Natural killer cell treated with Interleukin-12 subunit alpha and Interleukin-12 subunit beta and Interleukin-15 and Interleukin-18, amount 100 ng/mL, for 72 hours (primary cell): ENCODE measurements at regions not wholly inside any gene's neighbourhood (a gene's known extent, or its start where the extent isn't known, plus 50 kb on each side); places are given as distances from the start of the nearest gene placed in this dataset.

Experiments used
- ATAC-seq, 2 donors: fragments of 150-1000 bp; cut with Tn5 transposase in 1 of 2; sonication (Bioruptor Pico), chemical (Tn5 transposase) in 1 of 2; 2 replicates each; pipeline ENCODE4 v1.10.0; 2021
- DNase-seq: peaks from one replicate; pipeline ENCODE4 v3.0.0; 2022; ENCODE audit warnings: low spot score
- H3K27ac Mint-ChIP-seq, 2 donors: 1 replicate in 1 of 2; 2 replicates in 1 of 2; pipeline ENCODE4 v1.8.0; 2022; ENCODE audit warnings: mixed read lengths in 2 of 2, mild to moderate bottlenecking in 1 of 2, moderate library complexity in 1 of 2
- H3K27me3 Mint-ChIP-seq, 2 donors: 1 replicate in 1 of 2; 2 replicates in 1 of 2; pipeline ENCODE4 v1.8.0; 2022; ENCODE audit warnings: mixed read lengths in 2 of 2
- H3K36me3 Mint-ChIP-seq: one replicate; pipeline ENCODE4 v1.8.0; 2022; ENCODE audit warnings: mixed read lengths
- H3K4me1 Mint-ChIP-seq, 2 donors: 1 replicate in 1 of 2; 2 replicates in 1 of 2; pipeline ENCODE4 v1.8.0; 2022; ENCODE audit warnings: low read depth in 2 of 2, mixed read lengths in 2 of 2, mild to moderate bottlenecking in 1 of 2
- H3K4me3 Mint-ChIP-seq: one replicate; pipeline ENCODE4 v1.8.0; 2022; ENCODE audit warnings: mixed read lengths
- H3K9me3 Mint-ChIP-seq: 2 replicates; pipeline ENCODE4 v1.8.0; 2022; ENCODE audit warnings: mixed read lengths

DNA sequence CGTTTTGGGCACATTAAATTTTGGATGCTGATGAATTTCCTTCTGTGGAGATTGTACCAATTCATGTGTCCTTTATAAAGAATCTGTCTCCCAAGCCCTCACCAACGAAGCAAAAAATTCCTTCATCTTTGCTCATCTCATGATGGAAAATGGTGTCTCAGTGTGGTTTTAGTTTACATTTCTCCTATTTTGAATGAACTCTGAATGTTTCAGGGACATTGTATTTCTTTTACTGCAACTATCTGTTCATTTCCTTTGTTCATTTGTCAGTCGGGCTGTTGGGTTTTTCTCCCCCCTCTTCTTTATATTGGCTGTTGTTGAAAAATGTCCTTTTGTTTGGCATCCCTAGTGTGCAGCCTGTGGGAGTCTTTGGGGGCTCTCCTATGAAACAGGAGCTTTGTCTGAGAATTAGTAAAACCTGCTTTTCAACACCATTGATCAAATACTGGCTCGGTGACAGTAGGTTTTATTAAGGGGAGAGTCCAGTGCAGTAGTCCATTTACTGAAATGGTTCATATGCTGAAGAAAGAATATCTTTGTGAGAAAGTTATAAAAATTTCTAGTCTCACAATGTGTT, 91.3 kb upstream of the C1QTNF9B start:
- peaks cover 0 to 7% of the 10 kb centered on the region in 2 donors for H3K4me1 Mint-ChIP-seq
- no peak overlapping the region for H3K4me3 Mint-ChIP-seq
- no peak overlapping the region for H3K27ac Mint-ChIP-seq
- no peak for DNase-seq
- H3K36me3 Mint-ChIP-seq, result no peaks in the 10 kb centered on the region
- no peaks in the 10 kb centered on the region for H3K9me3 Mint-ChIP-seq
- no peak for ATAC-seq
- H3K27me3 Mint-ChIP-seq, result peaks cover 11 to 20% of the 10 kb centered on the region in 2 donors

DNA sequence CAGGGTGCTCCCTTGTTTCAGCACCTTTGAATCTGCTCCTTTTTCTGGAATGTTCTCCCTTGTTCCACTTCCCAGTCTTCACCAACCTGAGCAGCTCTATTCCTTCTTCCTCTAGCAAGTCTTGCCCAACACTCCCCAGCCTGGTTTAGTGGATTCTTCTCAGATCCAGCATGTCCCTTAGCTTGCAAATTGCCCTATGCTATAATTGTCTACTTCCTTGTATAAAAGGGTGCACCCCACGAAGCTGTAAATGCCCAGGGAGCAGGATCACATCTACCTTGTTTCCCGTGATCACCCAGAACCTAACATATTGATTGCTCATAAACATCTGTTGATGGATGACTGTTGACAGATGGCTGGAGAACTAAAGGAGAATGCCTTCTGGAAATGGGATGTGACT, 93.2 kb upstream of the C1QTNF9B start:
- H3K27ac Mint-ChIP-seq, result no peak overlapping the region
- no peak overlapping the region for H3K4me3 Mint-ChIP-seq
- H3K9me3 Mint-ChIP-seq, result no peaks in the 10 kb centered on the region
- peaks cover 11 to 20% of the 10 kb centered on the region in 2 donors for H3K27me3 Mint-ChIP-seq
- H3K36me3 Mint-ChIP-seq, result no peaks in the 10 kb centered on the region
- peaks cover 7 to 16% of the 10 kb centered on the region in 2 donors for H3K4me1 Mint-ChIP-seq
- ATAC-seq, result no peak
- DNase-seq, result no peak

DNA sequence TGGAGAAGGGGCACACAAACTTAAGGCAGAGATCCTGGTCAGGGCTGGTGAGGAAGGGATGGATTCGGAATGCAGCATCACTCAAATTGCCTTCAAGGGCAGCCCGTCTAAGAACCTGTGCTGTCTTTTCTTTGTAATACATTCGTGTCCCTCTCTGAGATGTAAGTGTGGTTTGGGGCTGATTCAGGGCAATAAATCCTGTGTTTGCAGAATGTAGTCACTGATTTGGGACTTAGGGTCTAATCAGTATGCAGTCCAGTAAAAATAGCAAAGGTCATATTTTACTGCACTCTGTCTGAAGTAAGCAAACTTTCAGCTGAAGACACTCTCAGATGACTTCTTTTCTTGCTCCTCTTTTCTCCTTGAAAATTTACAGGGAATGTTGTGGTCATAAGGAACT, 93.8 kb upstream of the C1QTNF9B start:
- H3K4me3 Mint-ChIP-seq, result no peak overlapping the region
- DNase-seq, result no peak

DNA sequence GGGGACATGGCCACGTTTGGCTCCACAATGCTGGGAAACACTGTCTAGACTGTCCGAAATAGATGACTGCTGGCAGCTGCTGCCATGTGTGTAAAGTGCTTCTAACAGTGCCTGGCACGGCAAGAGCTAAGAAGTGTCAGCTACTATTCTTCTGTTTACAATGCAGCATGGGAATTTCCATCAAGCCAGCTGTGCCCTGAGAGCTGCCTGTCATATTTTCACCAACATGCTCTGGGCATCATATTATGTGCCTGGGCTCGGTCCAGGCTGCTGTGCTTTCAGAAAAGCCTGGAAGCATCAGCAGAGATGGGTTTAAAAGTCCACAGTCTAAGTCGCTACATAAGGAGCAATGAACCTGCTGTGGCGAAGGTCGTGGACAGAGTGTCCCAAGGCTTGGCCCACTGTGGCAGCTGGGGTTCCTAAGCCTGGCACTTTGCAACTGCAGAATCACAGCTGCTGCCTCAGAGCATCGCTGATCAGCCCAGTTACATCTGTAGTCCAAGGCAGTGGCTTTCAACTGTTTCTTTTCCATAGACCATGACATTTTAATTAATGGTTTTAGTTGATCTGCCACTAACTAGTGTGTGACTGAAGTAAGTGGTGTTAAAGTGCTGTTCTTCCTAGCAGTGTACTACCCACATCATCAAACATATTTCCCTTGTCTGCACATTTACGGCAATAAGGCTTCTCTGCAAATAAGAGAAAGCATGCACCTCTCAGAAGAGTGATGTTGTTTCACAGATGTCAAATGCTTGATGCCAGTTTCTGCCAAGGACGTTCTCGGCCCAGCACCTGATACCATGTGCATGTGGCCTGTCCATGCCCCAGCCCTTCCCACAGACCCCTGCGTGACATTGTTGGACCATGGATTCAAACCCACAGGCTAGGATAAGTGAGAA, 95.7 kb upstream of the C1QTNF9B start:
- no peak overlapping the region for H3K4me3 Mint-ChIP-seq
- no peak overlapping the region for H3K27ac Mint-ChIP-seq
- no peak for DNase-seq
- H3K27me3 Mint-ChIP-seq, result peaks cover 11 to 20% of the 10 kb centered on the region in 2 donors
- no peaks in the 10 kb centered on the region for H3K36me3 Mint-ChIP-seq
- H3K4me1 Mint-ChIP-seq, result peaks cover 10 to 20% of the 10 kb centered on the region in 2 donors
- no peaks in the 10 kb centered on the region for H3K9me3 Mint-ChIP-seq
- no peak for ATAC-seq

More for the DNA sequence above, 93.8 kb upstream of the C1QTNF9B start:
- Mint-ChIP-seq H3K27me3 (peaks cover 11 to 20% of the 10 kb centered on the region in 2 donors), H3K36me3 (no peaks in the 10 kb centered on the region), H3K4me1 (peaks cover 10 to 20% of the 10 kb centered on the region in 2 donors), H3K9me3 (no peaks in the 10 kb centered on the region), H3K27ac (no peak overlapping the region)
- no peak for ATAC-seq

DNA sequence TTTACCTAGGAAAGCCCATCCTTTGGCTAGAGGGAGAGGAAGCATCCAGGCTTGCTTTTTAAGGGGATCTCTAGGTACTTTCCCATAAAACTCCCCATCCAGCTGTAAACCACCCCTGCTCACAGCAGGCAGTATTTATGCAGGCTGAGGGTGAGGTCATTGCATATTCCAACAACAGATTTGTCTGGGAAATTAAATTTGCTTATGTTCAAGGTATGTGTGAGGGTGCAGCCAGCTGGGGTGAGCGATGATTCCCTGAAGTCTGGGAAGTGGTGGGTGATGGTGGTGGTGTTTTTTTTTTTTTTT, 96.3 kb upstream of the C1QTNF9B start:
- Mint-ChIP-seq H3K36me3 (no peaks in the 10 kb centered on the region), H3K4me1 (peaks cover 10 to 20% of the 10 kb centered on the region in 2 donors), H3K9me3 (no peaks in the 10 kb centered on the region), H3K27me3 (peaks cover 11 to 20% of the 10 kb centered on the region in 2 donors), H3K4me3 (no peak overlapping the region), H3K27ac (no peak overlapping the region)
- DNase-seq (no peak), ATAC-seq (peak in 1 of 2 donors; percentile 54)

DNA sequence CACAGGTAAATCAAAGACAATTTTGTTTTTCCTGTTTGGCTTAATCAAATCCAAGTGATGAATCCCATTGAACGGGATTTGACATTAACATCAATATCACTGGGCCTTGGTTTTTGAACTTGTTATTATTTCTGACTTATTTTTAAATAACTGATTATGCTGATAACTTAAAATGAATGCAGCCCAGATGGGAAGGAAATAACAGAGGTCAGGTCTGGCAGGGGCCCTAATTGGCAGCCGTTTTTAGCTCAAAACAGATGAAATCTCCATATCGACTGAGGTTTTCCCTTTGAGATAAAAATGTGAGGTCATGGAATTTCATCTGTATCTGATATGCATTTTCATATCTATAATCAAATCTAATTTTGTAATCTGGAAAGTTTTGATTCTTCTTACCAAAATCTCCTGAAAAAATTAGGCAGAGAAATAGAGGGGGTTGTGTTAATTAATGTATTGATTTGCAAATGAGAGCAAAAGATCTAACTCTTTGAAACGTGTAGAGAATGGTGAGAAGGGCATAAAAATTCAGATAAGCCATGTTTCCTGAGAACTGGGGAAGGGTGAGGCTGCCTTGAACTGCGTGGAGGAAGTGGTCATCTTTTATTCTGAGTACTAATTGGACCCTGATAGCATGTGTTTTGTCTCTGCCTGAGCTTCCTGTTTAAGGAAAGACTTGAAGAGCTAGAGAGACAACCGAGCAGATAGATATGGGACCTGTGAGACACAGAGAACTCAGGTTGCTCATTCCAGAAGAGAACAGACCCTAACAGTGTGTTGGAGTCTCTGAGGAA, 98.2 kb upstream of the C1QTNF9B start:
- Mint-ChIP-seq H3K4me1 (peaks cover 10 to 15% of the 10 kb centered on the region in 2 donors), H3K4me3 (no peak overlapping the region), H3K27me3 (peaks cover 6 to 10% of the 10 kb centered on the region in 2 donors), H3K9me3 (no peaks in the 10 kb centered on the region), H3K27ac (peak overlapping the region; percentile 20 to 56), H3K36me3 (no peaks in the 10 kb centered on the region)
- ATAC-seq (no peak), DNase-seq (no peak)

DNA sequence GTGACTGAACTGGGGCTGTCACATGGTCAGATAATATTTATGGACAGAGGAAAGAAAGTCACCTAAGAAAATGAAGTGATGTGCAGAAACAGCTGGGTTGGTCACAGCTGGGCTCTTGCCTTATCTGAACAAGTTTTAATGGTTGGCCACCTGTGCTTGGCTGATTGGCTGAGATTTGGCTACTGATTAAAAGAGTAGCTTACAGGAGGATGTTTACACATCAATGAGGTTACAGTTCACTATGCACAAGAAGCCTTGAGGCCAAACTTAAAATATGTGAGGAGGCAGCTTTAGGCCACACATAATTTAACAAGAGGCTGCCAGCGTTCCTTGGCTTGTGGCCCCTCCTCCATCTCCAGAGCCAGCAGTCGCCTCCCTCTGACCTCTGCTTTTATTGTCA, 99.2 kb upstream of the C1QTNF9B start:
- peaks cover 10 to 13% of the 10 kb centered on the region in 2 donors for H3K4me1 Mint-ChIP-seq
- H3K4me3 Mint-ChIP-seq, result no peak overlapping the region
- H3K27ac Mint-ChIP-seq, result peak overlapping the region in 1 of 2 donors; percentile 56
- H3K36me3 Mint-ChIP-seq, result no peaks in the 10 kb centered on the region
- DNase-seq (no peak), ATAC-seq (no peak)
- peaks cover 1 to 2% of the 10 kb centered on the region in 2 donors for H3K27me3 Mint-ChIP-seq
- H3K9me3 Mint-ChIP-seq, result no peaks in the 10 kb centered on the region

DNA sequence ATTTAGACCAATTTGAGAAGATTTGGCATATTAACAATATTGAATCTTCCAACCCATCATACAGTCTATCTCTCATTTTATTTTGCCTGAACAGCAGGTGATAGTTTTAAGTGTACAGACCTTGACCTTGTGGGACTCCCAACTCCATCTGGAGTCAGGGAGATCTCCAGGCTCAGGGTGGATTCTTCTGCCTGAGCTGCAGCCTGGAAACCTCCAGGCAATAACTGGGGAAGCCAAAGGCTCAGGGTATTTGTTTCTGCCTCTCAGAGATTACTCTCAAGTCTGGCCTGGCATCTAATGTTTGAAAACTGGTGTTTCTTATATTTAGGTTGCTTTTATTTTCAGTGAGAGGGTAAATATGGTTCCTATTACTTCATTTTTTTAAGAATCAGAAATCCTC, 102.1 kb upstream of the C1QTNF9B start:
- no peaks in the 10 kb centered on the region for H3K36me3 Mint-ChIP-seq
- ATAC-seq (no peak), DNase-seq (no peak)
- no peak overlapping the region for H3K4me3 Mint-ChIP-seq
- H3K27ac Mint-ChIP-seq, result no peak overlapping the region
- no peaks in the 10 kb centered on the region for H3K9me3 Mint-ChIP-seq
- peaks cover 0 to 3% of the 10 kb centered on the region in 2 donors for H3K27me3 Mint-ChIP-seq
- peaks cover 5 to 8% of the 10 kb centered on the region in 2 donors for H3K4me1 Mint-ChIP-seq

DNA sequence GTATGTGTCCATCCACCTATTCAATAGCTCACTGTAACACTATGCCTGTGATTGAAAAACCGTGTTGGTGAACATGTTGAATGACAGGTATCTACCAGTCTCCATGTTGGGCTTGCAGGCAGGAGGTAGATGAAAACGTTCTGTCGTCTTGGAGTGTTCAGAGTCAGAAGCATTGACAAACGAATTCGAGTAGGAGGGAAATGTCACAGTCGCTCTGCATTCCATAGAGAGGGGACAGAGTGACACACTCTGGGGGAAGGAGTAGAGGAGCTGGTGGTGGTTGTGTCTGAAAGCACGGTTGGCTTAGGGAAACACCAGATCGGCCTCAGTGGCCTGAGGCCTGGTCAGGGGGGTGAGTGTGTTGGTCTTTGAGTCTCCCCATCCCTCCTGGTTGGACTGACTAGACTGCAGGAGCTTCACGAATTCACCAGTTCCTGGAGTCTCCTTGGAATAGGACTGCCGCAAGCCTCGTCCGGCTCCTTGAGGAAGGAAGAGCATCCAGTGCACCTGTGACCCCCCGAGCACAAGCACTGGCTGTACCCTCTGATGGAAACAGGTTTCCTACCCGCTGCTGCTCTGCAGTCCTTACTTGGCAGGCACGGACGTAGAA, 105.0 kb upstream of the C1QTNF9B start:
- Mint-ChIP-seq H3K4me3 (no peak overlapping the region), H3K27me3 (peaks cover 0 to 6% of the 10 kb centered on the region in 2 donors), H3K27ac (no peak overlapping the region), H3K36me3 (no peaks in the 10 kb centered on the region), H3K9me3 (no peaks in the 10 kb centered on the region), H3K4me1 (no peaks in the 10 kb centered on the region)
- ATAC-seq, result peak in 1 of 2 donors; percentile 44
- no peak for DNase-seq

DNA sequence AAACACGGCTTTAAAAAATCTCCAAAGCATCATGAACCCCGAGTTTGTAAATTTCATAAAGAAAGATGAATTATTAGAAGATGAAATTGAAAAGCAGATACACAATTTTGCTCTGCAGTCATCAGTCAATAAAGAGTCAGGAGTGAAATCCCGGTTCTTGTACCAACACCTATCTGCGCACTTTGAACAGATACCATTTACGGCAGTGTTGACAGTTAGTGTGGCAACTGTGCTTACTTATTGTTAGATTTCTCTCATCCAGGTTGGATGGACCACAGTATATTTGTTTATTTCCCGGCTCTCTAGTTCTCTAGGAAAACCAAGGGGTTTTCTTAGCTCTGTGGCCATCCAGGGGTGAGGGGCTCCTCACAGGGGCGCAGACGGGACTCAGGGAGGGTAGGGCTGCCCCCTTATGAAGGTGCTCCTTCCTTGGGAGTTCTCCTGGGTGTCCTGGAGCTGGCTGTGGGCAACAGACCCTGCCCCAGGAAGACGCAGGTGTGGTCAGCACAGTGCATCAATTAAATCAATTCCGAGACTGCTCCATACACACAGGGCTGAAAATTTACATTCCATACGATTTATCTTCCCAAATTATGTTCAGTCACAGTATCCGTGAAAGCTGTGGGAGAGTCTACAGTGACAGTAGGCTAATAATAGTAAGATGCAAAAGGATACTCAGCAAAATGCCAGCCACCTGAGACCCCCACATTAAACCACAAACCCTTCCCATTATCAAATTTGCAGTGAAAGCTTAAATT, 107.0 kb upstream of the C1QTNF9B start:
- Mint-ChIP-seq H3K27me3 (peaks cover 0 to 6% of the 10 kb centered on the region in 2 donors), H3K27ac (no peak overlapping the region), H3K4me1 (no peaks in the 10 kb centered on the region), H3K9me3 (no peaks in the 10 kb centered on the region), H3K36me3 (no peaks in the 10 kb centered on the region), H3K4me3 (no peak overlapping the region)
- no peak for DNase-seq
- no peak for ATAC-seq

DNA sequence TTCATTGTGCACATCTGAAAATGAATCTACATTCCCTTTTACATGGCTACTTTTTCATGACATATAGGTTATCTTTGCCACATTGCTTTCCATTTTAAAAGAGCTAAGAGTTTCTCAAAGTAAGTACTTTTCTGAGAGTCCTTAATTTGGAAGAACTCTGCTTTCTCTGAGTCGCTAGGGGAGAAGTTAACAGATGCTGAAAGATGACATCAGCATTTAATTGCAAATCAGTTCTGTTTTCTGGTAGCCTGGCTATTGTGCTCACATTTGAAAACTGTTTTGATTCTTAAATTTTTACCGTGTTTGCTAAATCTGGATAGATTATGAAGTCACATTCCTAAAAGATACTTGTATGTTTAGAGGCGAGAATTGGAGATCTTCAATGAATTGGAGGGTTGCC, 107.7 kb upstream of the C1QTNF9B start:
- ATAC-seq, result no peak
- Mint-ChIP-seq H3K4me1 (no peaks in the 10 kb centered on the region), H3K27ac (no peak overlapping the region), H3K27me3 (peaks cover 0 to 6% of the 10 kb centered on the region in 2 donors), H3K9me3 (no peaks in the 10 kb centered on the region), H3K4me3 (no peak overlapping the region), H3K36me3 (no peaks in the 10 kb centered on the region)
- no peak for DNase-seq

DNA sequence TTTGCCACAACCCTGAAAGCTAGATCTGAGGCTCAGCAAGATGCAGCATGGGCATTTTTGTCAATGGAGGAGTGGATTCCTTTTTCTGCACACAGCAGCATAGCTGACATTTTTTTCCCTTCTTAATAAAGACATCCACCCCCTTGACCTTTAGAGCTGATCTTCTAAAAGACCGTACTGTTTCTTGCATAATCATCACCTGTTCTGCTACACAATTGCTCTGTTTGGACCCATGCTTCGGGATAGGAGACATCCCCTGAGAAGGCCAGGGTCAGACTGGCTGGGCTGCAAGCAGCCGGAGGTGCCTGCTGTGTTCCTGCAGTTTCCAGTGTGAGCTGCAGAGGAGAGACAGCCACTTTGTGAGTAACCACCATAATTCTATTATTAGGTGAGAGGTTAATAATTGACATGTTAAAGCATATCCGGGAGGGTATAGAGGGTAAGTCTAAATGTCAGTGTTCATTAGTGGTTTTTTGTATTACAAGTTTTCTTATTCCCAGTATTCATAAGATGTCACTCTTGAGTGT, 108.5 kb upstream of the C1QTNF9B start:
- Mint-ChIP-seq H3K27ac (no peak overlapping the region), H3K27me3 (peaks cover 0 to 6% of the 10 kb centered on the region in 2 donors), H3K36me3 (no peaks in the 10 kb centered on the region), H3K4me1 (no peaks in the 10 kb centered on the region), H3K4me3 (no peak overlapping the region), H3K9me3 (no peaks in the 10 kb centered on the region)
- no peak for DNase-seq
- no peak for ATAC-seq
